ENCODE measurements at regions not wholly inside any gene's neighbourhood (a gene's known extent, or its start where the extent isn't known, plus 50 kb on each side); places are given as distances from the start of the nearest gene placed in this dataset.

DNA sequence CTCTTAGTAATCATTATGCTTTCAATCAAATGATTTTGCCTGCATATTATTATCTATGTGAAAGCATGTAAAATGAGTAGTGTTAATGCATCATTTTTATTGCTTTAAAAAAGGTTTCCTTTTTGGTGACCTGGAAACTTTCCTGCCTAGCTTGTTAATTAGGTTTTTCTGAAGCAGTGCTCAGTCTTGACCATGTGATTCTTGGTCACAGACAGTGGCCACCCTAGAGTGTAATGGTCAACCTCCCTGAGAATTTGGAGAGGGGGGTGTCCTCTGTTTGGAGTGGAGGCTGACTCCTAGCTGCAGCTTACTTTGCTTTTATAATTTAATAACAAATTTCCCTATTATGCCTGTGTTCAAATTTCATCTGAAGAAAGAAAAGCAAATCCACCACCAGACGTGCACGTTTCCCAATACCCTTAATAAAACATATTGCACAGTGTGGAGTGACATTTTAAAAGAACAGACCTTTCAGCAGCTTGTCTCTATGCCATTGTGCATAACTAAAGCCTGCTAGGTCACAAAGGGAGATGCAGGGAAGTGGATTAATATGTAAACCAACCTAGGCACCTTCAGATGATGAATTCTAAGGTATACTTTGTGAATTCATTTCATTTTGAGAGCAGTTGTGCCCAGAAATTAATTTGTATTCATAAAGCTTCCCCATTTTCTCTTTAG is 130.6 kb downstream of the RPRM start:
- H2AFZ ChIP-seq: no peak overlapping the region
- no peaks in the 10 kb centered on the region for H3K27me3 ChIP-seq (ENCODE audit: control insufficient read depth, insufficient read depth, low read length)
- no peaks in the 10 kb centered on the region for H3K4me1 ChIP-seq
- no peaks in the 10 kb centered on the region for H3K9me3 ChIP-seq (ENCODE audit: control insufficient read depth, low read length)
- TF ChIP-seq CTCF (IDR thresholded peaks at IDR 0.05): no peak
- no peaks in the 10 kb centered on the region for H3K79me2 ChIP-seq
- H3K4me3 ChIP-seq (ENCODE audit: low read depth, low read length): no peak overlapping the region
- H3K9ac ChIP-seq: no peak overlapping the region
- no peak overlapping the region for H3K4me2 ChIP-seq (ENCODE audit: low read length)
- H3K27ac ChIP-seq: no peak overlapping the region
- H3K36me3 ChIP-seq (ENCODE audit: control insufficient read depth, insufficient read depth, low read length): no peaks in the 10 kb centered on the region

DNA sequence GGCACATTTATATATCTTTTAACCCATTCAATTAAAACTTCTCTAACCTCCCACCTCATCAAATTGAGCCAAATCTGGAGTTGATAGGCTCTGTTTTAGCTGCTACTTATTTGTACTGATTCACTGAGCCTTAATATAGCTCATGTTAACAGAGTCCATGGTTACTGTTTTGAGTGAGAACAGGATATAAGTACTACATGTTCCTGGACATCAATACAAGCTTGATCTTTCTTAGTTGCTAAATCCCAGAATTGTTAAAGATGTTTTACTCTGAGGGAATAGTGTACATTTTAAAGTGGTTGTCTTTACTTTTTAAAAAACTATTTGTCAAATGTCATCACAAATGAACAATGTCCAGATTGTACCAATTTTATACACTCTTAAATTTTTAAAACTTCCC is 157.7 kb downstream of the RPRM start:
- Histone ChIP-seq H3K9me3 (ENCODE audit: control insufficient read depth, low read length) (no peaks in the 10 kb centered on the region), H3K79me2 (no peaks in the 10 kb centered on the region), H3K27me3 (ENCODE audit: control insufficient read depth, insufficient read depth, low read length) (no peaks in the 10 kb centered on the region), H3K4me1 (no peaks in the 10 kb centered on the region), H2AFZ (no peak overlapping the region), H3K4me2 (ENCODE audit: low read length) (no peak overlapping the region), H3K4me3 (ENCODE audit: low read depth, low read length) (no peak overlapping the region), H3K27ac (no peak overlapping the region), H3K9ac (no peak overlapping the region), H3K36me3 (ENCODE audit: control insufficient read depth, insufficient read depth, low read length) (no peaks in the 10 kb centered on the region)
- no peak for TF ChIP-seq CTCF (IDR thresholded peaks at IDR 0.05)

DNA sequence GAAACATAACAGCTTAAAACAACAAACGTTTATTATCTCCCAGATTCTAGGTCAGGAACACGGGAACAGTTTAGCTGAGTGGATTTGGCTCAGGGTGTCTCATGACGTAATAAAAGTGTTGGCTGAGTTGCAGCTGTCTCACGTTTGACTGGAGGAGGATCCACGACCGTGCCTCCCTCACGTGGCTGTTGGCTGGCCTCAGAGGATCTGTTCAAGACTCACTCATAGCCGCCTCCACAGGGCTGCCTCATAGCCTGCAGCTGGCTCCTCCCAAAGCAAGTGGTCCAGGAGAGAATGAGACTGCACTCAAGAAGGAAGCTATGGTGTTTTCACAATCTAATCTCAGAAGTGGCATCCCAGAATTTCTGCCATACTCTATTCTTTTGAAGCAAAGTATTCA is 167.1 kb downstream of the RPRM start:
- H3K36me3 ChIP-seq (ENCODE audit: control insufficient read depth, insufficient read depth, low read length): no peaks in the 10 kb centered on the region
- no peak overlapping the region for H3K27ac ChIP-seq
- H3K4me1 ChIP-seq: no peaks in the 10 kb centered on the region
- H3K4me3 ChIP-seq (ENCODE audit: low read depth, low read length): no peak overlapping the region
- H3K9me3 ChIP-seq (ENCODE audit: control insufficient read depth, low read length): no peaks in the 10 kb centered on the region
- no peak overlapping the region for H2AFZ ChIP-seq
- H3K4me2 ChIP-seq (ENCODE audit: low read length): no peak overlapping the region
- no peak for TF ChIP-seq CTCF (IDR thresholded peaks at IDR 0.05)
- H3K79me2 ChIP-seq: no peaks in the 10 kb centered on the region
- H3K27me3 ChIP-seq (ENCODE audit: control insufficient read depth, insufficient read depth, low read length): no peaks in the 10 kb centered on the region
- no peak overlapping the region for H3K9ac ChIP-seq

DNA sequence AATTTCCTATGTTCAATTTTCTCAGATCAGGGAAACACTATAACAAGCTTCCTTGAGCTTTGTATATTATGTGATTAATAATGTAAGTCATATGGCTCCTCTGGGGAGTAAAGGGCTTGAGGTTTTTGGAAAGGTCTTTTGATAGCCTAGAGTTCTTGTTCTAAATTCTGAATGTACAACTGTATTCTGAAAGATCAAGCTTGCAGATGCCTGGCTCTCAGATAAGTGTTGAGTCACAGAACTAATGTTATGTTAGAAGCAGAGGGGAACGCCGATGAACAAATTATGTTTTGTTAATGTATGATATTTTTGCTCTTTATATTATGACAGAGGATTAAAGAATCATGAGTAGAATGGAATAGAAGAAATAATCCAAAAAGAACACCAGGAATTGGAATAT is 170.1 kb downstream of the RPRM start:
- Histone ChIP-seq H3K4me1 (no peaks in the 10 kb centered on the region), H3K4me3 (ENCODE audit: low read depth, low read length) (no peak overlapping the region), H3K9ac (no peak overlapping the region), H3K9me3 (ENCODE audit: control insufficient read depth, low read length) (no peaks in the 10 kb centered on the region), H3K4me2 (ENCODE audit: low read length) (no peak overlapping the region), H2AFZ (no peak overlapping the region), H3K79me2 (no peaks in the 10 kb centered on the region), H3K27ac (no peak overlapping the region), H3K36me3 (ENCODE audit: control insufficient read depth, insufficient read depth, low read length) (no peaks in the 10 kb centered on the region), H3K27me3 (ENCODE audit: control insufficient read depth, insufficient read depth, low read length) (no peaks in the 10 kb centered on the region)
- no peak for TF ChIP-seq CTCF (IDR thresholded peaks at IDR 0.05)

DNA sequence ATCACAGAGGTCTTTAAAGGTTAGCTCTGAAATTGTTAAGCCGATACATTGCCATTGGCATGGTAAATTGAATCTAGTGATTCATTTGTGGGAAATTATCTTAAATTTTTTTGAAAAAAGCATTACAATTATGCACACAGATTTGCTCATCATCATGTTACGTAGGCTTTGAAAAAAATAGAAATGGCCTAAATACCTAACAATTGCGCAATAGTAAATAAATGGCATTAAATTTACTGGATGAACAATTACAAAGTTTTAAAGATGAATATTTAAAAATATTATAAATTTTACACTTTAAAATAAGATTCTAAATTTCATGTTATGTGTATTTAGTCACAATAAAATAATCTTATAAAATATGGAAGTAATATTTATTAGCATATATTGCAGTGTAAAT is 171.3 kb downstream of the RPRM start:
- no peaks in the 10 kb centered on the region for H3K79me2 ChIP-seq
- no peak for TF ChIP-seq CTCF (IDR thresholded peaks at IDR 0.05)
- H3K27me3 ChIP-seq (ENCODE audit: control insufficient read depth, insufficient read depth, low read length): no peaks in the 10 kb centered on the region
- H3K9ac ChIP-seq: no peak overlapping the region
- no peak overlapping the region for H3K27ac ChIP-seq
- H3K4me1 ChIP-seq: no peaks in the 10 kb centered on the region
- no peak overlapping the region for H3K4me2 ChIP-seq (ENCODE audit: low read length)
- H2AFZ ChIP-seq: no peak overlapping the region
- H3K9me3 ChIP-seq (ENCODE audit: control insufficient read depth, low read length): no peaks in the 10 kb centered on the region
- H3K4me3 ChIP-seq (ENCODE audit: low read depth, low read length): no peak overlapping the region
- H3K36me3 ChIP-seq (ENCODE audit: control insufficient read depth, insufficient read depth, low read length): no peaks in the 10 kb centered on the region

Data from parathyroid adenoma (tissue), 2 donors.